ENCODE measurements at regions not wholly inside any gene's neighbourhood (a gene's known extent, or its start where the extent isn't known, plus 50 kb on each side); places are given as distances from the start of the nearest gene placed in this dataset.

DNA sequence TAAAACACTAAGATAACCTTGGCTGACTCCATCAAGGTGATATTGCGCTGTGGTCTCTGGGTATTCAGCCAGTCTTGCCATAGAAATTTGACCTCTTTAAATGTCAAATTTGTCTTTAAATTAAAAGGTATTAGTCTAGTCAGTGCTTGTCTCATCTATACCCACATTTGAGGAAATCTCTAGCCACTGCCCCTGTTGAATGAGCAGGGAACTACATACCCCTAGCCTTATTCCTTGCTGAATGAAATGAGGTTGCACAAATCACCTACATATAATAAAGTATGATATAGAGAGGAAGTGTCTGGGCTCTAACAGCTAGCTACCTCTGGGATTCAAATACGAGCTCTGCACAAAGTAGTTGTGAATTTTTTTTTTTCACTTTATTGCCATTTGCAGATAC, 256.8 kb downstream of the C12orf50 start:
- no peak overlapping the region for H3K23ac ChIP-seq (ENCODE audit: low read length)
- no peak overlapping the region for H3K18ac ChIP-seq (ENCODE audit: low read length)
- H3K36me3 ChIP-seq (ENCODE audit: control insufficient read depth, insufficient read depth, low read length): no peaks in the 10 kb centered on the region
- H2BK15ac ChIP-seq (replicated peaks; ENCODE audit: low read depth): no peak overlapping the region
- H4K8ac ChIP-seq (ENCODE audit: low read depth, low read length): no peak overlapping the region
- no peaks in the 10 kb centered on the region for H3K79me1 ChIP-seq (ENCODE audit: low read length)
- H3K56ac ChIP-seq (ENCODE audit: low read length): no peak overlapping the region
- no peak for DNase-seq
- H3K9ac ChIP-seq (ENCODE audit: low read length): no peak overlapping the region
- H3K27me3 ChIP-seq (ENCODE audit: insufficient read depth, low read length, poor library complexity): no peaks in the 10 kb centered on the region
- H3K4me1 ChIP-seq (ENCODE audit: control insufficient read depth, low read depth, low read length): no peaks in the 10 kb centered on the region
- H3K4ac ChIP-seq (ENCODE audit: low read depth, low read length): no peak overlapping the region
- H3K27ac ChIP-seq (ENCODE audit: low read depth, low read length): no peak overlapping the region
- no peak overlapping the region for H3K4me3 ChIP-seq (ENCODE audit: low read length)
- no peak overlapping the region for H2AK5ac ChIP-seq (ENCODE audit: low read length)
- no CpG with 5 or more reads among the region's 2 CpGs for WGBS (ENCODE audit: extremely low coverage, insufficient coverage, low lambda C conversion rate)
- H3K4me2 ChIP-seq (ENCODE audit: low read length): no peak overlapping the region
- H4K5ac ChIP-seq (ENCODE audit: low read length): no peak overlapping the region
- no peak overlapping the region for H2BK5ac ChIP-seq (ENCODE audit: low read length)
- no peaks in the 10 kb centered on the region for H3K79me2 ChIP-seq (ENCODE audit: control insufficient read depth, insufficient read depth, low read length)
- no peak overlapping the region for H2BK120ac ChIP-seq (ENCODE audit: low read depth, low read length)

GRCh38 chr12:87768501-87769287, 260.5 kb downstream of the C12orf50 start:
- Histone ChIP-seq H3K79me2 (ENCODE audit: control insufficient read depth, insufficient read depth, low read length) (no peaks in the 10 kb centered on the region), H3K36me3 (ENCODE audit: control insufficient read depth, insufficient read depth, low read length) (no peaks in the 10 kb centered on the region), H3K27ac (ENCODE audit: low read depth, low read length) (no peak overlapping the region), H3K79me1 (ENCODE audit: low read length) (no peaks in the 10 kb centered on the region), H3K4ac (ENCODE audit: low read depth, low read length) (no peak overlapping the region), H4K8ac (ENCODE audit: low read depth, low read length) (no peak overlapping the region), H2BK5ac (ENCODE audit: low read length) (no peak overlapping the region), H4K5ac (ENCODE audit: low read length) (no peak overlapping the region), H3K4me1 (ENCODE audit: control insufficient read depth, low read depth, low read length) (no peaks in the 10 kb centered on the region), H3K27me3 (ENCODE audit: insufficient read depth, low read length, poor library complexity) (no peaks in the 10 kb centered on the region), H3K4me3 (ENCODE audit: low read length) (no peak overlapping the region), H2AK5ac (ENCODE audit: low read length) (no peak overlapping the region), H3K9ac (ENCODE audit: low read length) (no peak overlapping the region), H3K4me2 (ENCODE audit: low read length) (no peak overlapping the region), H2BK15ac (replicated peaks; ENCODE audit: low read depth) (no peak overlapping the region), H3K56ac (ENCODE audit: low read length) (no peak overlapping the region), H3K18ac (ENCODE audit: low read length) (no peak overlapping the region), H2BK120ac (ENCODE audit: low read depth, low read length) (no peak overlapping the region), H3K23ac (ENCODE audit: low read length) (no peak overlapping the region)
- no CpG with 5 or more reads among the region's 11 CpGs for WGBS (ENCODE audit: extremely low coverage, insufficient coverage, low lambda C conversion rate)
- no peak for DNase-seq

DNA sequence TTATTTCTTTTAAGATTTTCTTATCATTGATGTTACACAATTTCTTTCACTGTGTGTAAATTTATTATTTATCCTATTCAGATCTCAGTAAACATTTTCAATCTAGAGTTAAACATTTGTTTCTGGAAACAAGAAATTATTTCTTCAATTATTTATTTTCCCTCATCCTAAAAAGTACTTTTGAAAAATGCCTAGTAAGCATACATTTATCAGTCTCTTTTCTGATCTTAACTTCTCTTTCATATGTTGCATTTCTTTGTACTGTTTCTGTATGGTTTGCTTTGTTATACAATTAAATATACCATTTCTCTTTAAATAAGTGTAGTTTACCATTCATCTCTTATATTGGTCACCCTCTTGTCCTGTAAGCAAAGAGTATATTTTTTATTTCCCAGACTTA, 263.2 kb downstream of the C12orf50 start:
- no peak overlapping the region for H3K27ac ChIP-seq (ENCODE audit: low read depth, low read length)
- H2BK120ac ChIP-seq (ENCODE audit: low read depth, low read length): no peak overlapping the region
- H3K79me1 ChIP-seq (ENCODE audit: low read length): no peaks in the 10 kb centered on the region
- H3K4me2 ChIP-seq (ENCODE audit: low read length): no peak overlapping the region
- no peak overlapping the region for H4K8ac ChIP-seq (ENCODE audit: low read depth, low read length)
- H2AK5ac ChIP-seq (ENCODE audit: low read length): no peak overlapping the region
- H3K18ac ChIP-seq (ENCODE audit: low read length): no peak overlapping the region
- DNase-seq: no peak
- no peak overlapping the region for H3K4me3 ChIP-seq (ENCODE audit: low read length)
- no peak overlapping the region for H3K9ac ChIP-seq (ENCODE audit: low read length)
- H2BK15ac ChIP-seq (replicated peaks; ENCODE audit: low read depth): no peak overlapping the region
- H3K4ac ChIP-seq (ENCODE audit: low read depth, low read length): no peak overlapping the region
- no peak overlapping the region for H3K56ac ChIP-seq (ENCODE audit: low read length)
- no peaks in the 10 kb centered on the region for H3K36me3 ChIP-seq (ENCODE audit: control insufficient read depth, insufficient read depth, low read length)
- no peaks in the 10 kb centered on the region for H3K4me1 ChIP-seq (ENCODE audit: control insufficient read depth, low read depth, low read length)
- no peaks in the 10 kb centered on the region for H3K27me3 ChIP-seq (ENCODE audit: insufficient read depth, low read length, poor library complexity)
- H2BK5ac ChIP-seq (ENCODE audit: low read length): no peak overlapping the region
- H3K23ac ChIP-seq (ENCODE audit: low read length): no peak overlapping the region
- H3K79me2 ChIP-seq (ENCODE audit: control insufficient read depth, insufficient read depth, low read length): no peaks in the 10 kb centered on the region
- no peak overlapping the region for H4K5ac ChIP-seq (ENCODE audit: low read length)

GRCh38 chr12:87760943-87761342, 268.3 kb downstream of the C12orf50 start:
- Histone ChIP-seq H4K8ac (ENCODE audit: low read depth, low read length) (no peak overlapping the region), H3K9ac (ENCODE audit: low read length) (no peak overlapping the region), H2BK15ac (replicated peaks; ENCODE audit: low read depth) (no peak overlapping the region), H3K4me2 (ENCODE audit: low read length) (no peak overlapping the region), H2BK120ac (ENCODE audit: low read depth, low read length) (no peak overlapping the region), H2BK5ac (ENCODE audit: low read length) (no peak overlapping the region), H3K4me3 (ENCODE audit: low read length) (no peak overlapping the region), H3K27me3 (ENCODE audit: insufficient read depth, low read length, poor library complexity) (no peaks in the 10 kb centered on the region), H3K79me2 (ENCODE audit: control insufficient read depth, insufficient read depth, low read length) (no peaks in the 10 kb centered on the region), H3K36me3 (ENCODE audit: control insufficient read depth, insufficient read depth, low read length) (no peaks in the 10 kb centered on the region), H4K5ac (ENCODE audit: low read length) (no peak overlapping the region), H2AK5ac (ENCODE audit: low read length) (no peak overlapping the region), H3K4ac (ENCODE audit: low read depth, low read length) (no peak overlapping the region), H3K23ac (ENCODE audit: low read length) (no peak overlapping the region), H3K4me1 (ENCODE audit: control insufficient read depth, low read depth, low read length) (no peaks in the 10 kb centered on the region), H3K27ac (ENCODE audit: low read depth, low read length) (no peak overlapping the region), H3K56ac (ENCODE audit: low read length) (no peak overlapping the region), H3K79me1 (ENCODE audit: low read length) (no peaks in the 10 kb centered on the region), H3K18ac (ENCODE audit: low read length) (no peak overlapping the region)
- no CpG with 5 or more reads among the region's 2 CpGs for WGBS (ENCODE audit: extremely low coverage, insufficient coverage, low lambda C conversion rate)
- DNase-seq: no peak

GRCh38 chr12:87758271-87758670, 270.9 kb downstream of the C12orf50 start:
- H3K27ac ChIP-seq (ENCODE audit: low read depth, low read length): no peak overlapping the region
- H3K23ac ChIP-seq (ENCODE audit: low read length): no peak overlapping the region
- H3K4ac ChIP-seq (ENCODE audit: low read depth, low read length): no peak overlapping the region
- H2BK5ac ChIP-seq (ENCODE audit: low read length): no peak overlapping the region
- no peak overlapping the region for H4K5ac ChIP-seq (ENCODE audit: low read length)
- H3K27me3 ChIP-seq (ENCODE audit: insufficient read depth, low read length, poor library complexity): no peaks in the 10 kb centered on the region
- no peak overlapping the region for H3K18ac ChIP-seq (ENCODE audit: low read length)
- no peaks in the 10 kb centered on the region for H3K79me2 ChIP-seq (ENCODE audit: control insufficient read depth, insufficient read depth, low read length)
- H2BK120ac ChIP-seq (ENCODE audit: low read depth, low read length): no peak overlapping the region
- no peak overlapping the region for H3K56ac ChIP-seq (ENCODE audit: low read length)
- no peaks in the 10 kb centered on the region for H3K36me3 ChIP-seq (ENCODE audit: control insufficient read depth, insufficient read depth, low read length)
- H2AK5ac ChIP-seq (ENCODE audit: low read length): no peak overlapping the region
- no peak overlapping the region for H4K8ac ChIP-seq (ENCODE audit: low read depth, low read length)
- H3K4me3 ChIP-seq (ENCODE audit: low read length): no peak overlapping the region
- H3K4me1 ChIP-seq (ENCODE audit: control insufficient read depth, low read depth, low read length): no peaks in the 10 kb centered on the region
- no peaks in the 10 kb centered on the region for H3K79me1 ChIP-seq (ENCODE audit: low read length)
- H3K4me2 ChIP-seq (ENCODE audit: low read length): no peak overlapping the region
- no peak overlapping the region for H2BK15ac ChIP-seq (replicated peaks; ENCODE audit: low read depth)
- DNase-seq: no peak
- no peak overlapping the region for H3K9ac ChIP-seq (ENCODE audit: low read length)

DNA sequence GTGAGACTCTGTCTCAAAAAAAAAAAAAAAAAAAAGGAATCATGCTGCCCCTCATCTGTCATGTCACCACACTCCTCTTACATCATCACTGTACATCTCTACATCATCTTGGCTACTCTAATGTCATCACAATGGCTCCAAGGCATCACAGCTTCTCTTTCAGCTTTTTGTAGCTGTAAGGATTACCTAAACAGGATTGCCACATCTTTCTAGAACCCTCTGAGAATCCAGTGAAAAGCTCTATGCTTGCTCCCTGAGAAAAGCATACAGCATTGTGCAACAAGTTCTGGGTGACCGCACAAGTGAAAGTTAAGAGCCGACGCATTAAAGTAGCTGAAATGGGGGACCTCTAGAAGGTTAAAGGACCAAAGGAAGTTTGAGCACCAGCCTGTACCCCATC, 272.5 kb downstream of the C12orf50 start:
- H3K79me2 ChIP-seq (ENCODE audit: control insufficient read depth, insufficient read depth, low read length): no peaks in the 10 kb centered on the region
- H3K4ac ChIP-seq (ENCODE audit: low read depth, low read length): no peak overlapping the region
- no peak overlapping the region for H3K4me2 ChIP-seq (ENCODE audit: low read length)
- no peak overlapping the region for H2BK15ac ChIP-seq (replicated peaks; ENCODE audit: low read depth)
- WGBS (ENCODE audit: extremely low coverage, insufficient coverage, low lambda C conversion rate): no CpG with 5 or more reads among the region's 3 CpGs
- H3K36me3 ChIP-seq (ENCODE audit: control insufficient read depth, insufficient read depth, low read length): no peaks in the 10 kb centered on the region
- no peak overlapping the region for H2BK5ac ChIP-seq (ENCODE audit: low read length)
- no peak overlapping the region for H4K8ac ChIP-seq (ENCODE audit: low read depth, low read length)
- no peak overlapping the region for H3K27ac ChIP-seq (ENCODE audit: low read depth, low read length)
- no peak overlapping the region for H3K23ac ChIP-seq (ENCODE audit: low read length)
- no peaks in the 10 kb centered on the region for H3K79me1 ChIP-seq (ENCODE audit: low read length)
- no peak overlapping the region for H2AK5ac ChIP-seq (ENCODE audit: low read length)
- no peak overlapping the region for H3K18ac ChIP-seq (ENCODE audit: low read length)
- H3K4me3 ChIP-seq (ENCODE audit: low read length): no peak overlapping the region
- H4K5ac ChIP-seq (ENCODE audit: low read length): no peak overlapping the region
- H3K4me1 ChIP-seq (ENCODE audit: control insufficient read depth, low read depth, low read length): no peaks in the 10 kb centered on the region
- no peak for DNase-seq
- H3K56ac ChIP-seq (ENCODE audit: low read length): no peak overlapping the region
- no peak overlapping the region for H2BK120ac ChIP-seq (ENCODE audit: low read depth, low read length)
- no peak overlapping the region for H3K9ac ChIP-seq (ENCODE audit: low read length)
- H3K27me3 ChIP-seq (ENCODE audit: insufficient read depth, low read length, poor library complexity): no peaks in the 10 kb centered on the region

Measured in mesendoderm (in vitro differentiated cells).